ENCODE measurements at regions not wholly inside any gene's neighbourhood (a gene's known extent, or its start where the extent isn't known, plus 50 kb on each side); places are given as distances from the start of the nearest gene placed in this dataset.

DNA sequence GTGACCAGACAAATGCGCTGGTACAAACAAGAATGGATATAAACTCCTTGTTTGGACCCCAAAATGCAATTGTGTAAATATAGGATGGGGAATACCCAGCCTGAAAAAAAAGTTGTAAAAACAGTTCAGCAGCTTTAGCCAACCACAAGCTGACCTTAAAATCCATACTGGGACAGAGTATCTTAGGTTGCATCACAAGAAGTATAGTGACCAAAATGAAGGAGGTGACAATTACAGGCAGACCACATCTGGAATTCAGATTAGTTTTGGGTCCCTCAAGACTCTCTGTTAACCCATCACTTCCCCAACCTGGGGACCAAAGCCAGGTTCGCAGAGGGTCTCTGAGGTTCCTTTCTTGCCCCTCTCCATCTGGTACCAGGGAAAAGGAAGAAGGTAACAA lies 115.9 kb upstream of the PRR20G start:
- TF ChIP-seq, protein P1, sequence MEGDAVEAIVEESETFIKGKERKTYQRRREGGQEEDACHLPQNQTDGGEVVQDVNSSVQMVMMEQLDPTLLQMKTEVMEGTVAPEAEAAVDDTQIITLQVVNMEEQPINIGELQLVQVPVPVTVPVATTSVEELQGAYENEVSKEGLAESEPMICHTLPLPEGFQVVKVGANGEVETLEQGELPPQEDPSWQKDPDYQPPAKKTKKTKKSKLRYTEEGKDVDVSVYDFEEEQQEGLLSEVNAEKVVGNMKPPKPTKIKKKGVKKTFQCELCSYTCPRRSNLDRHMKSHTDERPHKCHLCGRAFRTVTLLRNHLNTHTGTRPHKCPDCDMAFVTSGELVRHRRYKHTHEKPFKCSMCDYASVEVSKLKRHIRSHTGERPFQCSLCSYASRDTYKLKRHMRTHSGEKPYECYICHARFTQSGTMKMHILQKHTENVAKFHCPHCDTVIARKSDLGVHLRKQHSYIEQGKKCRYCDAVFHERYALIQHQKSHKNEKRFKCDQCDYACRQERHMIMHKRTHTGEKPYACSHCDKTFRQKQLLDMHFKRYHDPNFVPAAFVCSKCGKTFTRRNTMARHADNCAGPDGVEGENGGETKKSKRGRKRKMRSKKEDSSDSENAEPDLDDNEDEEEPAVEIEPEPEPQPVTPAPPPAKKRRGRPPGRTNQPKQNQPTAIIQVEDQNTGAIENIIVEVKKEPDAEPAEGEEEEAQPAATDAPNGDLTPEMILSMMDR (IDR thresholded peaks at IDR 0.05), result no peak
- TF ChIP-seq POLR2A (IDR thresholded peaks at IDR 0.05), result no peak

Measured in uterus (tissue), 2 donors.